ENCODE measurements at regions not wholly inside any gene's neighbourhood (a gene's known extent, or its start where the extent isn't known, plus 50 kb on each side); places are given as distances from the start of the nearest gene placed in this dataset.
A peak's percentile ranks its signal among the peaks of the same experiment; 100 is the strongest.
"Not testable (repeated sequence)": the region's sequence is repeated elsewhere in the genome, so short reads cannot be mapped to it uniquely, and the experiment has no call there.

- no peak for FAIRE-seq
- no peak overlapping the region for H3K27ac ChIP-seq
- no peaks in the 10 kb centered on the region for H3K4me1 ChIP-seq
- no peak overlapping the region for H3K4me3 ChIP-seq
- intact Hi-C loops (cut with DNase I) = no loop called here
- TF ChIP-seq, protein P1, sequence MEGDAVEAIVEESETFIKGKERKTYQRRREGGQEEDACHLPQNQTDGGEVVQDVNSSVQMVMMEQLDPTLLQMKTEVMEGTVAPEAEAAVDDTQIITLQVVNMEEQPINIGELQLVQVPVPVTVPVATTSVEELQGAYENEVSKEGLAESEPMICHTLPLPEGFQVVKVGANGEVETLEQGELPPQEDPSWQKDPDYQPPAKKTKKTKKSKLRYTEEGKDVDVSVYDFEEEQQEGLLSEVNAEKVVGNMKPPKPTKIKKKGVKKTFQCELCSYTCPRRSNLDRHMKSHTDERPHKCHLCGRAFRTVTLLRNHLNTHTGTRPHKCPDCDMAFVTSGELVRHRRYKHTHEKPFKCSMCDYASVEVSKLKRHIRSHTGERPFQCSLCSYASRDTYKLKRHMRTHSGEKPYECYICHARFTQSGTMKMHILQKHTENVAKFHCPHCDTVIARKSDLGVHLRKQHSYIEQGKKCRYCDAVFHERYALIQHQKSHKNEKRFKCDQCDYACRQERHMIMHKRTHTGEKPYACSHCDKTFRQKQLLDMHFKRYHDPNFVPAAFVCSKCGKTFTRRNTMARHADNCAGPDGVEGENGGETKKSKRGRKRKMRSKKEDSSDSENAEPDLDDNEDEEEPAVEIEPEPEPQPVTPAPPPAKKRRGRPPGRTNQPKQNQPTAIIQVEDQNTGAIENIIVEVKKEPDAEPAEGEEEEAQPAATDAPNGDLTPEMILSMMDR (IDR thresholded peaks at IDR 0.05) = no peak
- no peaks in the 10 kb centered on the region for H3K27me3 ChIP-seq
- H3K9me3 ChIP-seq = no peaks in the 10 kb centered on the region
- DNase-seq = no peak
- ATAC-seq = no peak
- no peaks in the 10 kb centered on the region for H3K36me3 ChIP-seq
- 76 to 84% methylated on average over 2 of the region's 2 CpGs for WGBS, 2 donors
Measured at GRCh38 chr13:97885641-97886040, 67.8 kb upstream of the IPO5 start.

GRCh38 chr13:97889803-97890202, 63.7 kb upstream of the IPO5 start:
- no peak for FAIRE-seq
- H3K9me3 ChIP-seq = no peaks in the 10 kb centered on the region
- no peaks in the 10 kb centered on the region for H3K36me3 ChIP-seq
- H3K27me3 ChIP-seq = no peaks in the 10 kb centered on the region
- TF ChIP-seq, protein P1 (IDR thresholded peaks at IDR 0.05) = no peak
- intact Hi-C loops (cut with DNase I) = no loop called here
- no peaks in the 10 kb centered on the region for H3K4me1 ChIP-seq
- no peak for ATAC-seq
- H3K4me3 ChIP-seq = no peak overlapping the region
- DNase-seq = no peak
- no peak overlapping the region for H3K27ac ChIP-seq
- whole genome bisulfite sequencing, 2 donors = 73 to 80% methylated on average over 1 of the region's 1 CpG

DNA sequence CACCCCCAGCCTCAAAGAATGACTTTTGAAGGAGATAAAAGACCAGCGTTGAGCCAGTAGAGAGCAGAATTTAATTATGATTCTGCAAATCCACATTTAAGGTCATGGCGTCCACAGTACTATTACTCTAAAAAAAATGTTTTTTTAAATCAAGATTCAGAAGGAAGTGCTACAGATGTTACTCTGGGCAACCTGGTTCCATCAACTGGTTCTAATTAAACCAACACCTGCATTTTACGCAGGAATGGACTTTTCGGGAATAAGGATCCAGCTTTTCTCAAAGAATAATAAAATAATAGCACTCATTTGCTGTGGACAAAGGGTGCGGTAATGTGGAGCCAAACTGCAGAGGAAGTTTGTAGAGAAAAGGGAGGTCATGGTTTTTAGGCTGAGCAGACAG, 62.9 kb upstream of the IPO5 start:
- no peaks in the 10 kb centered on the region for H3K4me1 ChIP-seq
- no peak for FAIRE-seq
- H3K9me3 ChIP-seq = no peaks in the 10 kb centered on the region
- ATAC-seq = no peak
- H3K36me3 ChIP-seq = no peaks in the 10 kb centered on the region
- 93 to 96% methylated on average over 5 of the region's 5 CpGs for WGBS, 2 donors
- H3K27ac ChIP-seq = no peak overlapping the region
- no peaks in the 10 kb centered on the region for H3K27me3 ChIP-seq
- H3K4me3 ChIP-seq = no peak overlapping the region
- DNase-seq = no peak
- TF ChIP-seq, protein P1 (IDR thresholded peaks at IDR 0.05) = no peak
- intact Hi-C loops (cut with DNase I) = no loop called here

DNA sequence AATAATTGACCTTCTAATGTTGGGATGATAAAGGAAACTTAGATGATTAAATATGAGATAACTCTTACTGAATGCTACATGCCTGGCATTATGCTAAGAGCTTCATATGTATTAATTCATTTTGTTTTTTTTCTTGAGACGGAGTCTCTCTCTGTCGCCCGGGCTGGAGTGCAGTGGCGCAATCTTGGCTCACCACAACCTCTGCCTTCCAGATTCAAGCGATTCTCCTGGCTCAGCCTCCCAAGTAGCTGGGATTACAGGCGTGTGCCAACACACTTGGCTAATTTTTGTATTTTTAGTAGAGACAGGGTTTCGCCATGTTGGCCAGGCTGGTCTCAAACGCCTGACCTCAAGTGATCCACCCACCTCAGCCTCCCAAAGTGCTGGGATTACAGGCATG, 61.5 kb upstream of the IPO5 start:
- intact Hi-C loops (cut with DNase I); H3K27me3 ChIP-seq; DNase-seq; ATAC-seq; H3K27ac ChIP-seq; FAIRE-seq; H3K4me1 ChIP-seq; H3K4me3 ChIP-seq; H3K9me3 ChIP-seq; H3K36me3 ChIP-seq: not testable (repeated sequence)
- 85 to 87% methylated on average over 8 of the region's 8 CpGs for WGBS, 2 donors

- H3K4me1 ChIP-seq = no peaks in the 10 kb centered on the region
- ATAC-seq (no peak), DNase-seq (no peak), FAIRE-seq (no peak)
- intact Hi-C loops (cut with DNase I) = no loop called here
- H3K27me3 ChIP-seq = no peaks in the 10 kb centered on the region
- H3K36me3 ChIP-seq = no peaks in the 10 kb centered on the region
- 82 to 90% methylated on average over 3 of the region's 3 CpGs for WGBS, 2 donors
- H3K9me3 ChIP-seq = no peaks in the 10 kb centered on the region
- no peak overlapping the region for H3K27ac ChIP-seq
- TF ChIP-seq, protein P1 (IDR thresholded peaks at IDR 0.05) = no peak
- no peak overlapping the region for H3K4me3 ChIP-seq
Measured at GRCh38 chr13:97892717-97893116, 60.8 kb upstream of the IPO5 start.

- TF ChIP-seq, protein P1 (IDR thresholded peaks at IDR 0.05) = no peak
- no peaks in the 10 kb centered on the region for H3K27me3 ChIP-seq
- peak; percentile 29 for FAIRE-seq
Measured at GRCh38 chr13:97895383-97895782, 58.1 kb upstream of the IPO5 start.

More at GRCh38 chr13:97895383-97895782, 58.1 kb upstream of the IPO5 start:
- intact Hi-C loops (cut with DNase I) = no loop called here
- WGBS, 2 donors = 71 to 93% methylated on average over 1 of the region's 1 CpG
- DNase-seq (no peak), ATAC-seq (no peak)
- no peaks in the 10 kb centered on the region for H3K9me3 ChIP-seq
- no peaks in the 10 kb centered on the region for H3K36me3 ChIP-seq
- H3K4me3 ChIP-seq = no peak overlapping the region
- no peak overlapping the region for H3K27ac ChIP-seq
- H3K4me1 ChIP-seq = no peaks in the 10 kb centered on the region

Measured in pancreas (tissue), 10 donors.